SH-SY5Y (cell line): ENCODE measurements at regions not wholly inside any gene's neighbourhood (a gene's known extent, or its start where the extent isn't known, plus 50 kb on each side); places are given as distances from the start of the nearest gene placed in this dataset.

Source experiments
- GATA2 ChIP-seq: IDR thresholded peaks from 2 replicates; pipeline ENCODE4 v1.6.1; 2011; ENCODE audit warnings: mild to moderate bottlenecking, low read depth, low read length
- GATA3 ChIP-seq: IDR thresholded peaks from 2 replicates; pipeline ENCODE4 v1.6.1; 2011; ENCODE audit warnings: low read depth, mild to moderate bottlenecking, low read length, moderate library complexity

DNA sequence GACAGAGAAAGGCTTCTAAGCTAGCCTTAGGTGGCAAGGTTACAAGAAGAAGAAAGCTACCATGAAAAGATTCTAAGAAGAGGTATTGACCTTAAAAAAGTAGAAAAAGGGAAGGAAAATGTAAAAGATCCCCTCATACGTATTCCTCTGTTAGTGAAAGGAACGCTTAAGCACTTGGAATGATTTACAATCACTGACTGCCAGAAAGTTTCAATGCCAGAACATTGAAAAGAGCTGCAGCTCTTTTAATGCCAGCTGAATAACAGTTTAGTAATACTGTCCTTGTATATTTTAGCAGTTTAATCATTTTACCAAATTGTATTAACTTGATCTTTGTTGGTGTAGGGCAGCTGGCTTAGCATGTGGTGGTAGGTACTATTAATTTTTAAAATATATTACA is 650.7 kb downstream of the FAM181B start:
- no peak for TF ChIP-seq GATA3
- TF ChIP-seq GATA2: no peak
